ENCODE measurements at regions not wholly inside any gene's neighbourhood (a gene's known extent, or its start where the extent isn't known, plus 50 kb on each side); places are given as distances from the start of the nearest gene placed in this dataset.

DNA sequence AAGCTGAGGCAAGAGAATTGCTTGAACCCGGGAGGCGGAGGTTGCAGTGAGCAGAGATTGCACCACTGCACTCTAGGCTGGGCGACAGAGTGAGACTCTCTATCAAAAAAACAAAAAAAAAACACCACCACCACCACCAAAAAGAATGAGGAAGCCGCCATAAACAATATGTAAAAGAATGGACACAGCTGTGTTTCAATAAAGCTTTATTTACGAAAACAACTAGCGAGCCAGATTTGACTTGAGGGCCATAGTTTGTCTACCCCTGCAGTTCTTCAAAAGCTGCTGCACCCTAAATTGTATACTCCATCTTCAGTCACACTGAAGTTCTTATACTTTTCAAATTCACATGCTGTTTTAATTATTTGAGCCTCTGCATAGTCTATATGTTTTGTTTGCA is 306.5 kb upstream of the KLF3 start:
- TF ChIP-seq, protein P1, sequence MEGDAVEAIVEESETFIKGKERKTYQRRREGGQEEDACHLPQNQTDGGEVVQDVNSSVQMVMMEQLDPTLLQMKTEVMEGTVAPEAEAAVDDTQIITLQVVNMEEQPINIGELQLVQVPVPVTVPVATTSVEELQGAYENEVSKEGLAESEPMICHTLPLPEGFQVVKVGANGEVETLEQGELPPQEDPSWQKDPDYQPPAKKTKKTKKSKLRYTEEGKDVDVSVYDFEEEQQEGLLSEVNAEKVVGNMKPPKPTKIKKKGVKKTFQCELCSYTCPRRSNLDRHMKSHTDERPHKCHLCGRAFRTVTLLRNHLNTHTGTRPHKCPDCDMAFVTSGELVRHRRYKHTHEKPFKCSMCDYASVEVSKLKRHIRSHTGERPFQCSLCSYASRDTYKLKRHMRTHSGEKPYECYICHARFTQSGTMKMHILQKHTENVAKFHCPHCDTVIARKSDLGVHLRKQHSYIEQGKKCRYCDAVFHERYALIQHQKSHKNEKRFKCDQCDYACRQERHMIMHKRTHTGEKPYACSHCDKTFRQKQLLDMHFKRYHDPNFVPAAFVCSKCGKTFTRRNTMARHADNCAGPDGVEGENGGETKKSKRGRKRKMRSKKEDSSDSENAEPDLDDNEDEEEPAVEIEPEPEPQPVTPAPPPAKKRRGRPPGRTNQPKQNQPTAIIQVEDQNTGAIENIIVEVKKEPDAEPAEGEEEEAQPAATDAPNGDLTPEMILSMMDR (IDR thresholded peaks at IDR 0.05), result no peak
- no peak for TF ChIP-seq SOX15 (CRISPR knock-in tag; IDR thresholded peaks at IDR 0.05)
- no peak for TF ChIP-seq TP53 (CRISPR knock-in tag; IDR thresholded peaks at IDR 0.05)
- no peak for TF ChIP-seq CREB1 (CRISPR knock-in tag; IDR thresholded peaks at IDR 0.05)
- TF ChIP-seq, protein P2, sequence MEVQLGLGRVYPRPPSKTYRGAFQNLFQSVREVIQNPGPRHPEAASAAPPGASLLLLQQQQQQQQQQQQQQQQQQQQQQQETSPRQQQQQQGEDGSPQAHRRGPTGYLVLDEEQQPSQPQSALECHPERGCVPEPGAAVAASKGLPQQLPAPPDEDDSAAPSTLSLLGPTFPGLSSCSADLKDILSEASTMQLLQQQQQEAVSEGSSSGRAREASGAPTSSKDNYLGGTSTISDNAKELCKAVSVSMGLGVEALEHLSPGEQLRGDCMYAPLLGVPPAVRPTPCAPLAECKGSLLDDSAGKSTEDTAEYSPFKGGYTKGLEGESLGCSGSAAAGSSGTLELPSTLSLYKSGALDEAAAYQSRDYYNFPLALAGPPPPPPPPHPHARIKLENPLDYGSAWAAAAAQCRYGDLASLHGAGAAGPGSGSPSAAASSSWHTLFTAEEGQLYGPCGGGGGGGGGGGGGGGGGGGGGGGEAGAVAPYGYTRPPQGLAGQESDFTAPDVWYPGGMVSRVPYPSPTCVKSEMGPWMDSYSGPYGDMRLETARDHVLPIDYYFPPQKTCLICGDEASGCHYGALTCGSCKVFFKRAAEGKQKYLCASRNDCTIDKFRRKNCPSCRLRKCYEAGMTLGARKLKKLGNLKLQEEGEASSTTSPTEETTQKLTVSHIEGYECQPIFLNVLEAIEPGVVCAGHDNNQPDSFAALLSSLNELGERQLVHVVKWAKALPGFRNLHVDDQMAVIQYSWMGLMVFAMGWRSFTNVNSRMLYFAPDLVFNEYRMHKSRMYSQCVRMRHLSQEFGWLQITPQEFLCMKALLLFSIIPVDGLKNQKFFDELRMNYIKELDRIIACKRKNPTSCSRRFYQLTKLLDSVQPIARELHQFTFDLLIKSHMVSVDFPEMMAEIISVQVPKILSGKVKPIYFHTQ (CRISPR knock-in tag; IDR thresholded peaks at IDR 0.05), result no peak
- no peak for TF ChIP-seq ESRRA (CRISPR knock-in tag; IDR thresholded peaks at IDR 0.05; ENCODE audit: borderline replicate concordance)
- no peak for TF ChIP-seq NFYB (CRISPR knock-in tag; conservative IDR thresholded peaks at IDR 0.05; ENCODE audit: low read depth)
- no peak for TF ChIP-seq TCF7 (CRISPR knock-in tag; IDR thresholded peaks at IDR 0.05; ENCODE audit: low read depth)
- no peak for TF ChIP-seq TEAD4 (CRISPR knock-in tag; IDR thresholded peaks at IDR 0.05)
- TF ChIP-seq, protein P3, sequence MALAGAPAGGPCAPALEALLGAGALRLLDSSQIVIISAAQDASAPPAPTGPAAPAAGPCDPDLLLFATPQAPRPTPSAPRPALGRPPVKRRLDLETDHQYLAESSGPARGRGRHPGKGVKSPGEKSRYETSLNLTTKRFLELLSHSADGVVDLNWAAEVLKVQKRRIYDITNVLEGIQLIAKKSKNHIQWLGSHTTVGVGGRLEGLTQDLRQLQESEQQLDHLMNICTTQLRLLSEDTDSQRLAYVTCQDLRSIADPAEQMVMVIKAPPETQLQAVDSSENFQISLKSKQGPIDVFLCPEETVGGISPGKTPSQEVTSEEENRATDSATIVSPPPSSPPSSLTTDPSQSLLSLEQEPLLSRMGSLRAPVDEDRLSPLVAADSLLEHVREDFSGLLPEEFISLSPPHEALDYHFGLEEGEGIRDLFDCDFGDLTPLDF (CRISPR knock-in tag; IDR thresholded peaks at IDR 0.05), result no peak
- TF ChIP-seq ZNF317 (CRISPR knock-in tag; IDR thresholded peaks at IDR 0.05; ENCODE audit: borderline replicate concordance, low read depth), result no peak
- no peak for TF ChIP-seq NFE2L1 (CRISPR knock-in tag; IDR thresholded peaks at IDR 0.05)
- TF ChIP-seq, protein P4, sequence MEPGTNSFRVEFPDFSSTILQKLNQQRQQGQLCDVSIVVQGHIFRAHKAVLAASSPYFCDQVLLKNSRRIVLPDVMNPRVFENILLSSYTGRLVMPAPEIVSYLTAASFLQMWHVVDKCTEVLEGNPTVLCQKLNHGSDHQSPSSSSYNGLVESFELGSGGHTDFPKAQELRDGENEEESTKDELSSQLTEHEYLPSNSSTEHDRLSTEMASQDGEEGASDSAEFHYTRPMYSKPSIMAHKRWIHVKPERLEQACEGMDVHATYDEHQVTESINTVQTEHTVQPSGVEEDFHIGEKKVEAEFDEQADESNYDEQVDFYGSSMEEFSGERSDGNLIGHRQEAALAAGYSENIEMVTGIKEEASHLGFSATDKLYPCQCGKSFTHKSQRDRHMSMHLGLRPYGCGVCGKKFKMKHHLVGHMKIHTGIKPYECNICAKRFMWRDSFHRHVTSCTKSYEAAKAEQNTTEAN (CRISPR knock-in tag; IDR thresholded peaks at IDR 0.05), result no peak
- TF ChIP-seq IRF2 (CRISPR knock-in tag; IDR thresholded peaks at IDR 0.05; ENCODE audit: borderline replicate concordance, low read depth), result no peak
